HEK293 (cell line): ENCODE measurements at regions not wholly inside any gene's neighbourhood (a gene's known extent, or its start where the extent isn't known, plus 50 kb on each side); places are given as distances from the start of the nearest gene placed in this dataset.

Experiments
- CTCF ChIA-PET: fragments of 350-600 bp; formaldehyde crosslinking; extraction: SDS; loops from one replicate; lab custom pipeline; 2021; ENCODE audit warnings: antibody characterized with exemption; lab: Yijun Ruan, JAX
- POLR2A ChIA-PET: fragments of 300-600 bp; formaldehyde crosslinking; extraction: SDS; loops from one replicate; lab custom pipeline; 2020; ENCODE audit warnings: antibody characterized with exemption, inconsistent platforms; lab: Yijun Ruan, JAX
- H3K27ac ChIP-seq: fragments of 200-500 bp; sonication (Bioruptor generic); 2 replicates; pipeline ENCODE4 v1.5.1; 2014; ENCODE audit warnings: low read depth, low read length, control low read depth, inconsistent platforms; ENCODE audit errors: extremely low read depth
- H3K36me3 ChIP-seq, 2 experiments: fragments of 200-500 bp in 1 of 2; sonication (Bioruptor generic) in 1 of 2; 1 replicate in 1 of 2; 2 replicates in 1 of 2; pipeline ENCODE4 v1.5.1; 2014 to 2017; ENCODE audit warnings: inconsistent platforms in 2 of 2, low read length in 2 of 2; ENCODE audit not compliant: control insufficient read depth in 2 of 2, insufficient read depth in 1 of 2
- H3K4me1 ChIP-seq: fragments of 200-500 bp; sonication (Bioruptor generic); 2 replicates; pipeline ENCODE4 v1.5.1; 2014; ENCODE audit warnings: mild to moderate bottlenecking, low read length, inconsistent platforms; ENCODE audit not compliant: control insufficient read depth, insufficient read depth
- H3K4me3 ChIP-seq: 2 replicates; pipeline ENCODE4 v1.5.1; 2011; ENCODE audit warnings: low read depth, mild to moderate bottlenecking, control low read depth, low read length, moderate library complexity
- H3K9me3 ChIP-seq: fragments of 200-500 bp; sonication (Bioruptor generic); 2 replicates; pipeline ENCODE4 v1.5.1; 2014; ENCODE audit warnings: low read depth, low read length, inconsistent platforms; ENCODE audit not compliant: control insufficient read depth, insufficient read depth
- BCL6B ChIP-seq: fragments of 450-650 bp; formaldehyde crosslinking; IDR thresholded peaks from 2 replicates; pipeline ENCODE4 v1.5.1; 2017; ENCODE audit warnings: missing biosample characterization, missing genetic modification characterization
- IKZF3 ChIP-seq: fragments of 450-650 bp; IDR thresholded peaks from 2 replicates; pipeline ENCODE4 v1.5.0; 2018; ENCODE audit warnings: missing biosample characterization, mild to moderate bottlenecking, missing genetic modification characterization, moderate library complexity
- KLF10 ChIP-seq: fragments of 450-650 bp; IDR thresholded peaks from 2 replicates; pipeline ENCODE4 v1.5.1; 2018; ENCODE audit warnings: missing biosample characterization, mild to moderate bottlenecking, missing genetic modification characterization
- MEIS1 ChIP-seq: sonication (generic); formaldehyde crosslinking; IDR thresholded peaks from 2 replicates; pipeline ENCODE4 v1.8.1; 2022; ENCODE audit warnings: missing genetic modification reagents, mild to moderate bottlenecking, borderline replicate concordance
- OSR2 ChIP-seq: fragments of 450-650 bp; formaldehyde crosslinking; IDR thresholded peaks from 2 replicates; pipeline ENCODE4 v1.5.1; 2016; ENCODE audit warnings: missing biosample characterization, missing genetic modification characterization
- REST ChIP-seq: fragments of 450-650 bp; formaldehyde crosslinking; IDR thresholded peaks from 2 replicates; pipeline ENCODE4 v1.5.1; 2016; ENCODE audit warnings: missing biosample characterization, missing genetic modification characterization
- ZNF133 ChIP-seq: fragments of 450-650 bp; formaldehyde crosslinking; IDR thresholded peaks from 2 replicates; pipeline ENCODE4 v1.5.1; 2016; ENCODE audit warnings: missing biosample characterization, missing genetic modification characterization
- ZNF214 ChIP-seq: fragments of 450-650 bp; formaldehyde crosslinking; IDR thresholded peaks from 2 replicates; pipeline ENCODE4 v1.5.1; 2017; ENCODE audit warnings: missing biosample characterization, mild to moderate bottlenecking, missing genetic modification characterization, borderline replicate concordance
- ZNF239 ChIP-seq: fragments of 450-650 bp; formaldehyde crosslinking; IDR thresholded peaks from 2 replicates; pipeline ENCODE4 v1.5.1; 2016; ENCODE audit warnings: missing biosample characterization, missing genetic modification characterization
- ZNF302 ChIP-seq: fragments of 450-650 bp; formaldehyde crosslinking; IDR thresholded peaks from 2 replicates; pipeline ENCODE4 v1.5.1; 2016; ENCODE audit warnings: missing biosample characterization, missing genetic modification characterization, low read depth
- ZNF394 ChIP-seq: fragments of 450-650 bp; formaldehyde crosslinking; IDR thresholded peaks from 2 replicates; pipeline ENCODE4 v1.5.1; 2016; ENCODE audit warnings: missing biosample characterization, missing genetic modification characterization, mild to moderate bottlenecking, moderate library complexity, borderline replicate concordance
- ZNF510 ChIP-seq: fragments of 450-650 bp; formaldehyde crosslinking; IDR thresholded peaks from 2 replicates; pipeline ENCODE4 v1.5.1; 2018; ENCODE audit warnings: mild to moderate bottlenecking, missing genetic modification characterization, missing biosample characterization; ENCODE audit not compliant: insufficient replicate concordance
- ZNF521 ChIP-seq: fragments of 450-650 bp; formaldehyde crosslinking; IDR thresholded peaks from 2 replicates; pipeline ENCODE4 v1.5.1; 2017; ENCODE audit warnings: missing biosample characterization, mild to moderate bottlenecking, missing genetic modification characterization
- ZNF670 ChIP-seq: fragments of 450-650 bp; formaldehyde crosslinking; IDR thresholded peaks from 2 replicates; pipeline ENCODE4 v1.5.1; 2016; ENCODE audit warnings: missing biosample characterization, missing genetic modification characterization, low read depth
- ZSCAN16 ChIP-seq: fragments of 450-650 bp; formaldehyde crosslinking; IDR thresholded peaks from 2 replicates; pipeline ENCODE4 v1.5.1; 2016; ENCODE audit warnings: missing biosample characterization, missing genetic modification characterization
- ZSCAN18 ChIP-seq: fragments of 450-650 bp; formaldehyde crosslinking; IDR thresholded peaks from 2 replicates; pipeline ENCODE4 v1.5.1; 2016; ENCODE audit warnings: missing biosample characterization, missing genetic modification characterization
- TF ChIP-seq, protein P1 (sequence below): fragments of 450-650 bp; formaldehyde crosslinking; IDR thresholded peaks from 2 replicates; pipeline ENCODE4 v1.5.1; 2016; ENCODE audit warnings: missing biosample characterization, missing genetic modification characterization
- TF ChIP-seq, protein P2 (sequence below): fragments of 450-650 bp; IDR thresholded peaks from 2 replicates; pipeline ENCODE4 v1.5.1; 2018; ENCODE audit warnings: missing biosample characterization, mild to moderate bottlenecking, missing genetic modification characterization

GRCh38 chr9:115883467-115884329 is 269.9 kb upstream of the PAPPA start (continued):
- TF ChIP-seq, protein P1, sequence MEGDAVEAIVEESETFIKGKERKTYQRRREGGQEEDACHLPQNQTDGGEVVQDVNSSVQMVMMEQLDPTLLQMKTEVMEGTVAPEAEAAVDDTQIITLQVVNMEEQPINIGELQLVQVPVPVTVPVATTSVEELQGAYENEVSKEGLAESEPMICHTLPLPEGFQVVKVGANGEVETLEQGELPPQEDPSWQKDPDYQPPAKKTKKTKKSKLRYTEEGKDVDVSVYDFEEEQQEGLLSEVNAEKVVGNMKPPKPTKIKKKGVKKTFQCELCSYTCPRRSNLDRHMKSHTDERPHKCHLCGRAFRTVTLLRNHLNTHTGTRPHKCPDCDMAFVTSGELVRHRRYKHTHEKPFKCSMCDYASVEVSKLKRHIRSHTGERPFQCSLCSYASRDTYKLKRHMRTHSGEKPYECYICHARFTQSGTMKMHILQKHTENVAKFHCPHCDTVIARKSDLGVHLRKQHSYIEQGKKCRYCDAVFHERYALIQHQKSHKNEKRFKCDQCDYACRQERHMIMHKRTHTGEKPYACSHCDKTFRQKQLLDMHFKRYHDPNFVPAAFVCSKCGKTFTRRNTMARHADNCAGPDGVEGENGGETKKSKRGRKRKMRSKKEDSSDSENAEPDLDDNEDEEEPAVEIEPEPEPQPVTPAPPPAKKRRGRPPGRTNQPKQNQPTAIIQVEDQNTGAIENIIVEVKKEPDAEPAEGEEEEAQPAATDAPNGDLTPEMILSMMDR (tag by site-specific recombination), result peak; percentile 36; the same call in 1 of the 2 replicates
- TF ChIP-seq ZNF133 (tag by site-specific recombination) (no peak), ZNF214 (no peak), MEIS1 (no peak), ZNF394 (no peak)

DNA sequence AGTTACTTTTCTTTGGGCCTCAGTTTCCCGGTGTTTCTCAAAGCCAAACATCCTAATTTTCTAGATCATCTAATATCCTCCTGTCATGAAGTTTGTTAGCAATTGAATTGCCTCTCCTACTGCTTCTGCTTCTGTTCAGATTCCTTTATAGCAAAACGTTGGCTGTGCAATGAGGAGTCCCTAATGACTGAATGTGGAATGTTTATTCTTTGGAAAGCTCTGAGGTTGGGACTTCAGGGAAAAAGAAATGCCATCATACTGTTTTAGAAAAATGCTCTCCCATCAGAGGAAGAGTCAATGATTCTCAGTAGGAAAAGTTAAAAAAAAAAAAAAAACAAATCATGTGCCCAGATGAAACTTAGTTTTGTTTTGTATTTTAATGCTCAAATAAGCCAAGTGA is 268.7 kb upstream of the PAPPA start:
- H3K36me3 ChIP-seq, result no peaks in the 10 kb centered on the region
- TF ChIP-seq ZNF521 (tag by site-specific recombination), result no peak
- no peak for TF ChIP-seq ZNF510 (tag by site-specific recombination)
- no peak for TF ChIP-seq ZNF302 (tag by site-specific recombination)
- TF ChIP-seq, protein P2, sequence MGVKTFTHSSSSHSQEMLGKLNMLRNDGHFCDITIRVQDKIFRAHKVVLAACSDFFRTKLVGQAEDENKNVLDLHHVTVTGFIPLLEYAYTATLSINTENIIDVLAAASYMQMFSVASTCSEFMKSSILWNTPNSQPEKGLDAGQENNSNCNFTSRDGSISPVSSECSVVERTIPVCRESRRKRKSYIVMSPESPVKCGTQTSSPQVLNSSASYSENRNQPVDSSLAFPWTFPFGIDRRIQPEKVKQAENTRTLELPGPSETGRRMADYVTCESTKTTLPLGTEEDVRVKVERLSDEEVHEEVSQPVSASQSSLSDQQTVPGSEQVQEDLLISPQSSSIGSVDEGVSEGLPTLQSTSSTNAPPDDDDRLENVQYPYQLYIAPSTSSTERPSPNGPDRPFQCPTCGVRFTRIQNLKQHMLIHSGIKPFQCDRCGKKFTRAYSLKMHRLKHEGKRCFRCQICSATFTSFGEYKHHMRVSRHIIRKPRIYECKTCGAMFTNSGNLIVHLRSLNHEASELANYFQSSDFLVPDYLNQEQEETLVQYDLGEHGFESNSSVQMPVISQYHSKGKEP (tag by site-specific recombination), result no peak
- TF ChIP-seq KLF10 (tag by site-specific recombination), result no peak
- no peak for TF ChIP-seq OSR2
- no peak for TF ChIP-seq ZNF239 (tag by site-specific recombination)
- no peak for TF ChIP-seq BCL6B (tag by site-specific recombination)
- TF ChIP-seq ZSCAN16, result no peak
- no peak for TF ChIP-seq IKZF3 (tag by site-specific recombination)
- no peak for TF ChIP-seq ZSCAN18 (tag by site-specific recombination)
- no peak for TF ChIP-seq REST
- TF ChIP-seq ZNF670 (tag by site-specific recombination), result no peak
- no peak overlapping the region for H3K4me3 ChIP-seq
- ChIA-PET CTCF (interaction anchor here (0.6 to 6.5 kb wide), 10 partner anchors 29 to 1536 kb away, joined by 3 to 56 read pairs (median 4); no protein-coding TSS in a partner anchor), POLR2A (no interaction called here)
- no peak overlapping the region for H3K27ac ChIP-seq
- no peaks in the 10 kb centered on the region for H3K4me1 ChIP-seq
- no peaks in the 10 kb centered on the region for H3K9me3 ChIP-seq
